Coronary artery (tissue), 2 donors: ENCODE measurements at regions not wholly inside any gene's neighbourhood (a gene's known extent, or its start where the extent isn't known, plus 50 kb on each side); places are given as distances from the start of the nearest gene placed in this dataset.

Source experiments
- DNase-seq: peaks from one replicate; pipeline ENCODE4 v3.0.0-alpha.2; 2017; ENCODE audit warnings: low spot score
- H3K27ac ChIP-seq, 2 donors: fragments of 200-600 bp; sonication (generic); one replicate each; pipeline ENCODE4 v1.5.1; 2016 to 2019
- H3K4me3 ChIP-seq: fragments of 200-600 bp; sonication (generic); 2 replicates; pipeline ENCODE4 v1.5.1; 2016; ENCODE audit warnings: mild to moderate bottlenecking, moderate library complexity
- TF ChIP-seq, protein P1 (sequence below): fragments of 200-600 bp; sonication (generic); IDR thresholded peaks from one replicate; pipeline ENCODE4 v1.5.1; 2019; ENCODE audit warnings: antibody characterized with exemption

DNA sequence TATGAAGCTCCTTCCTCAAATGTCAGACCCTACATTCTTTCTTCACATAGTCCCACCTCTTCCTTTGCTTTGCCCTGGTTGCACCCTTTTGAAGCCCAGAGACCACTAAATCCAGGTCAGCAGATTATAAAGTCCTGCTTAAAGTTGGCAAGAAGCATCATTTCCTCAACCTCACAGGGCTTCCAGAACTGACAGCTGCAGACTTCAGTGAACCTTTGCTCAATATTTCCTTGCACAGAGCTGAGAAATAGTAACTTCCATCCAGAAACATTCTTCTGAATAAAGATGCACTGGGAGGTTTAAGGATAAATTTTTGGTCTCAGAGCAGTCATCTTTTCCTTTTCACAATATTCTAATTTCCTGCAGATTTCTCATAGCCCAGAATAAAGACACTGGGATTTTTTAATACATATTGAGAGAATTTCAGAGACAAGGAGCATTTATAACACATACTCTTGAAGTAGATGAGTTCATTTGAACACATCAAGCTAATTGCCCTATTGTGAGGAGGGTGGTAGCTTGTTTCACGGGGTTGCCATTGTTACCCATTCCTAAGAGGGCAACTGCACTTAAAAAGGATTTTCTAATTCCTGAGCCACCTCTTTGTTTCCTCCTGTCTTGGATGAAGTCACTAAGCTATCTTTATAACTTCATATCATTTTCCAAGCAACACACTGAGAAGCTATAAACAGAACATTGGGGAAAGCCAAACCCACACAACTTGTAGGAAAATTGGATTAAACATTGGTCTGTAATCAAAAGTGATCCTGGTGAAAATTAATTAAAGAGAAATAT, 150.2 kb upstream of the PLN start:
- DNase-seq = no peak
- TF ChIP-seq, protein P1, sequence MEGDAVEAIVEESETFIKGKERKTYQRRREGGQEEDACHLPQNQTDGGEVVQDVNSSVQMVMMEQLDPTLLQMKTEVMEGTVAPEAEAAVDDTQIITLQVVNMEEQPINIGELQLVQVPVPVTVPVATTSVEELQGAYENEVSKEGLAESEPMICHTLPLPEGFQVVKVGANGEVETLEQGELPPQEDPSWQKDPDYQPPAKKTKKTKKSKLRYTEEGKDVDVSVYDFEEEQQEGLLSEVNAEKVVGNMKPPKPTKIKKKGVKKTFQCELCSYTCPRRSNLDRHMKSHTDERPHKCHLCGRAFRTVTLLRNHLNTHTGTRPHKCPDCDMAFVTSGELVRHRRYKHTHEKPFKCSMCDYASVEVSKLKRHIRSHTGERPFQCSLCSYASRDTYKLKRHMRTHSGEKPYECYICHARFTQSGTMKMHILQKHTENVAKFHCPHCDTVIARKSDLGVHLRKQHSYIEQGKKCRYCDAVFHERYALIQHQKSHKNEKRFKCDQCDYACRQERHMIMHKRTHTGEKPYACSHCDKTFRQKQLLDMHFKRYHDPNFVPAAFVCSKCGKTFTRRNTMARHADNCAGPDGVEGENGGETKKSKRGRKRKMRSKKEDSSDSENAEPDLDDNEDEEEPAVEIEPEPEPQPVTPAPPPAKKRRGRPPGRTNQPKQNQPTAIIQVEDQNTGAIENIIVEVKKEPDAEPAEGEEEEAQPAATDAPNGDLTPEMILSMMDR = no peak
- no peak overlapping the region for H3K4me3 ChIP-seq
- peak overlapping the region; percentile 12 to 24 for H3K27ac ChIP-seq

DNA sequence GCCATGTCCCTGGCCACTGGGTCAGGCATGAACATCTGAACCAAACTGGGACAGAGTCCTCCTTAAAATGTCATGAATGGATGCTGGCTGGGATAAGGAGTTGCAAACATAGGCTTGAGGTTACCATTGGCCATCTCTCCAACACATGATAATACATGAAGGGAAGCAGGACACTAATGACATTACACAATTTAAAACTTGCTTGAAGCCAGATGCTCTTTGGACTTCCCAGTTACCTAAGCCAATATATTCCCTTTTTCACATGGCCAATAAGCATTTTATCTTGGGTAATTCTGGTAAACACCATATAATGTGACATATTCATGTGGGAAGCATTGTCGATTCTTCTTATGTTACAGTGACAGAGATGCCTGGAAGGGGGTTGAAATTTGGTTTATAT, 148.0 kb upstream of the PLN start:
- no peak for DNase-seq
- TF ChIP-seq, protein P1 = no peak

DNA sequence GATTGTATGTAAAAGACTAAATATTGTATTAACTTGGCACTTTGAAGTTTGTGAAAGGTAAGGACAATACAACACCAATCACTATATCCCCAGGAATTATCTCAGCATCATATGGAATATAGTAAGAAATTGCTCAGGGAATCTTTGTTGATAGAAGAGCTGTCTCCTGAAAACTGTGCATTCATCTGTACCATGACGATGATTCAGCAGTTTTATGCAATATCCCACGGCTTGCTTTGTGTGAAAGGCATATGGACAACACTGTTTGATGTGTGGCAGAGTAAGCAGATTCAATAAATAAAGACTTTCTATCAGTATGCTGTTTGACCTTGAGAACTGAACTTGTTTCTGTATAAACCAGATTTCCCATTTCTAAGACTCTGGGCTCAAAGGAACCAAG, 147.5 kb upstream of the PLN start:
- DNase-seq = no peak
- Histone ChIP-seq H3K4me3 (no peak overlapping the region), H3K27ac (no peak overlapping the region)
- TF ChIP-seq, protein P1 = no peak

More for the DNA sequence above, 148.0 kb upstream of the PLN start:
- no peak overlapping the region for H3K4me3 ChIP-seq
- no peak overlapping the region for H3K27ac ChIP-seq

DNA sequence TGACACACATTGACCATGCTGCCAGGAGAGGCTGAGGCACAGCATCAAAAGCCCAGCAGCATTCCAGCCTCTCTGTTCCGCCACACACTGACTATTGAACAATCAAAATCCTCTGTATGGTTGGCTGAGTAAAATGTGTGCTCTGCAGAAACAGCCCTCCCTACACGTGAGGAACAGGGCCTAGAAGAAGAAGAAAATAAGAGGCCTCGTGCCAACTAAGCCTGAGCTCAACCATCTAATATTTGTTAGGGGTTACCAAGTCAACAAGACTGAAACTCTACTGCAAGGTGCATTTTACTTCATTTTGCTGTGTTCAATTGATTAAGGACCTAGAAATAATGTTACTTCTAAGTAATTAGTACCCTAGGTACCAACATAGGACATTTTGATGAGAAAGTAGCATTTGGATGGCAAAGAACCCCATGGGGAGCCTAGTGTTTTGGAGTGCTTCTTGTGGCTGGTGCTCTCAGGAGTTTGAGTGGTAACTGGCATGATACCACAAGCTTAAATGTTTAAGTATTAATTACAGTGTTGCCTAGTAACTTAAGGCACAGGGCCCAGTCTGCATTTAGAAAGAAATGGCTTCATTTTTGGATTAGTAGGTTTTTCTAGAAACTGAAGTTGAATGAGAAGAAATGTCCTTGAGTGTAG, 146.6 kb upstream of the PLN start:
- no peak for DNase-seq
- Histone ChIP-seq H3K27ac (no peak overlapping the region), H3K4me3 (no peak overlapping the region)
- TF ChIP-seq, protein P1 = no peak

DNA sequence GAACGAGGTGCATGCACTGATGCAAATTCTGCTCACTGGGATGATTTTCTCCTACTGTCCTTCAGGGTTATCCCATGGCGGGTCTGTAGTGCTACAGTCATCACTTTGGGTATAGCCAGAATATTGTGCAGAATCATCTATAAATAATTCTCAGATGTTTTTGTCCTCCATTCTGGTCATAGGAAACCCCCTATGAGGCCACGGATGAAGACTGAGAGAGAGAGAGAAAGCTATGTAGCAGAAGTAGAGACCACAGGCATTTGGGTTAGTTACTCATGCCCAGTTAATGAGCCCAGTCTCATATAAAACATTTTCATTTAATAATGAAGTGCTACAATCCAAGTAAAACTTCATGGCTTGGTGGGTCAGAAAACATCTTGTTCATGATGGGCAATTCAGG, 145.1 kb upstream of the PLN start:
- Histone ChIP-seq H3K27ac (no peak overlapping the region), H3K4me3 (no peak overlapping the region)
- no peak for DNase-seq
- TF ChIP-seq, protein P1 = no peak

DNA sequence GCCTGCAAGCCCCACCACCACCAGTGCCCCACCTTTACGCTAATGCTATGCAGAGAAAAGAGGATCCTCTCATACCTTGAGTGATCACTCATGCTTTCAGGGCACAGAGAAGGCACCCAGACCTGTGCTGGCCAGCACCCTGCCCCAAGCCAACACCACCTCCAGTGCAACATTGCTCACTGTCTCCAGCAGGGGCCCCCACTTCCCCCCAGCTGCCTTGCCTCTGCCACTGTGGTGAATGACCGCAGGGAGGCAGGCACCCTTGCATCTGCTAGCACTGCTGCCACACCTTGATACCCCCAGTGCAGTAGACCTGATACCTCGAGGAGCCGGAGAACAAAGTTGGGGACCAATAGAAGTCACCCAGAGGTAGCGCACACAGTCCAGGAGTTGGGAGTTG, 139.2 kb upstream of the PLN start:
- Histone ChIP-seq H3K27ac (no peak overlapping the region), H3K4me3 (no peak overlapping the region)
- TF ChIP-seq, protein P1 = no peak
- no peak for DNase-seq

DNA sequence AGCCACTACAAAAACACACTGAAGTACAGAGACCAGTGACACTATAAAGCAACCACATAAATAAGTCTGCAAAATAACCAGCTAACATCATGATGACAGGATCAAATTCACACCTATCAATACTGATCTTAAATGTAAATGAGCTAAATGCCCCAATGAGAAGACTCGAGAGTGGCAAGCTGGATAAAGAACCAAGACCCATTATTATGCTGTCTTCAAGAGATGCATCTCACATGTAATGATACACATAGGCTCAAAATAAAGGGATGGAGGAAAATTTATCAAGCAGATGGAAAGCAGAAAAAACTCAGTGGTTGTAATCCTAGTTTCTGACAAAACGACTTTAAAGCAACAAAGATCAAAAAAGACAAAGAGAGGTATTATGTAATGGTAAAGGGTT, 138.1 kb upstream of the PLN start:
- no peak overlapping the region for H3K27ac ChIP-seq
- TF ChIP-seq, protein P1 = no peak
- DNase-seq = no peak
- H3K4me3 ChIP-seq = no peak overlapping the region
